ENCODE measurements at regions not wholly inside any gene's neighbourhood (a gene's known extent, or its start where the extent isn't known, plus 50 kb on each side); places are given as distances from the start of the nearest gene placed in this dataset.

GRCh38 chr22:48135592-48135991 lies 1373.1 kb downstream of the TBC1D22A start:
- H3K79me2 ChIP-seq (ENCODE audit: control insufficient read depth, insufficient read depth, low read length) = no peaks in the 10 kb centered on the region
- no peak overlapping the region for H3K4me3 Mint-ChIP-seq
- H3K27me3 Mint-ChIP-seq = peaks cover 7% of the 10 kb centered on the region
- intact Hi-C loops (cut with micrococcal nuclease) = no loop called here
- CTCF ChIA-PET = no interaction called here
- H3K4me2 ChIP-seq (replicated peaks; ENCODE audit: low read depth, low read length, poor library complexity, severe bottlenecking) = no peak overlapping the region
- peaks cover 0 to 9% (median 0%) of the 10 kb centered on the region in 3 donors for H3K9me3 ChIP-seq (ENCODE audit: control extremely low read depth in 1 of 3, control insufficient read depth in 2 of 3, insufficient read depth in 1 of 3, low read length in 2 of 3)
- TF ChIP-seq EZH2 (IDR thresholded peaks at IDR 0.05; ENCODE audit: borderline replicate concordance, insufficient read depth, low read depth, low read length, poor library complexity, severe bottlenecking) (no peak), CTCF (IDR thresholded peaks at IDR 0.05) (no peak)
- H3K9me3 Mint-ChIP-seq (ENCODE audit: insufficient read depth) = no peaks in the 10 kb centered on the region
- WGBS (ENCODE audit: insufficient coverage) = 95% methylated on average over 2 of the region's 8 CpGs
- no peaks in the 10 kb centered on the region for H4K20me1 ChIP-seq (ENCODE audit: control insufficient read depth, insufficient read depth, low read length, poor library complexity, severe bottlenecking)
- no peaks in the 10 kb centered on the region for H3K27me3 ChIP-seq (replicated peaks in 1 of 4; ENCODE audit: control extremely low read depth in 1 of 4, control insufficient read depth in 3 of 4, insufficient read depth in 4 of 4, low read length in 3 of 4)
- H3K36me3 ChIP-seq (replicated peaks in 1 of 2; ENCODE audit: control extremely low read depth in 1 of 2, control insufficient read depth in 1 of 2, extremely low read depth in 1 of 2, insufficient read depth in 2 of 2, low read length in 1 of 2) = no peaks in the 10 kb centered on the region
- no peak for ATAC-seq (ENCODE audit: low read depth)
- no peak overlapping the region for H3K27ac ChIP-seq (ENCODE audit: low read length in 2 of 2)
- H3K4me3 ChIP-seq (ENCODE audit: control extremely low read depth in 1 of 5, extremely low read depth in 1 of 5, insufficient read depth in 1 of 5, low read depth in 2 of 5, low read length in 4 of 5) = no peak overlapping the region
- H3K4me1 ChIP-seq (ENCODE audit: control insufficient read depth in 2 of 2, insufficient read depth in 2 of 2, low read length in 2 of 2) = peaks cover 7 to 10% of the 10 kb centered on the region in 2 donors
- no peak overlapping the region for H3K9ac ChIP-seq (ENCODE audit: low read length)
- H2AFZ ChIP-seq (ENCODE audit: insufficient read depth, low read depth, low read length, poor library complexity, severe bottlenecking) = no peak overlapping the region
- DNase-seq = no peak
- H3K27ac Mint-ChIP-seq = no peak overlapping the region
- POLR2A ChIA-PET = no interaction called here
- H3K4me1 Mint-ChIP-seq = peaks cover 13% of the 10 kb centered on the region

GRCh38 chr22:48125416-48125815 lies 1363.0 kb downstream of the TBC1D22A start:
- H3K36me3 ChIP-seq (replicated peaks in 1 of 2; ENCODE audit: control extremely low read depth in 1 of 2, control insufficient read depth in 1 of 2, extremely low read depth in 1 of 2, insufficient read depth in 2 of 2, low read length in 1 of 2) = no peaks in the 10 kb centered on the region
- intact Hi-C loops (cut with micrococcal nuclease) = no loop called here
- no peak overlapping the region for H3K4me3 ChIP-seq (ENCODE audit: control extremely low read depth in 1 of 5, extremely low read depth in 1 of 5, insufficient read depth in 1 of 5, low read depth in 2 of 5, low read length in 4 of 5)
- H3K4me3 Mint-ChIP-seq = no peak overlapping the region
- no peak overlapping the region for H3K27ac ChIP-seq (ENCODE audit: low read length in 2 of 2)
- no peaks in the 10 kb centered on the region for H3K79me2 ChIP-seq (ENCODE audit: control insufficient read depth, insufficient read depth, low read length)
- H4K20me1 ChIP-seq (ENCODE audit: control insufficient read depth, insufficient read depth, low read length, poor library complexity, severe bottlenecking) = no peaks in the 10 kb centered on the region
- H3K4me1 ChIP-seq (ENCODE audit: control insufficient read depth in 2 of 2, insufficient read depth in 2 of 2, low read length in 2 of 2) = peaks cover 0 to 4% of the 10 kb centered on the region in 2 donors
- no peak overlapping the region for H3K9ac ChIP-seq (ENCODE audit: low read length)
- H3K9me3 Mint-ChIP-seq (ENCODE audit: insufficient read depth) = peaks cover 4% of the 10 kb centered on the region
- no peaks in the 10 kb centered on the region for H3K27me3 ChIP-seq (replicated peaks in 1 of 4; ENCODE audit: control extremely low read depth in 1 of 4, control insufficient read depth in 3 of 4, insufficient read depth in 4 of 4, low read length in 3 of 4)
- H3K4me2 ChIP-seq (replicated peaks; ENCODE audit: low read depth, low read length, poor library complexity, severe bottlenecking) = no peak overlapping the region
- no peak overlapping the region for H3K27ac Mint-ChIP-seq
- H3K9me3 ChIP-seq (ENCODE audit: control extremely low read depth in 1 of 3, control insufficient read depth in 2 of 3, insufficient read depth in 1 of 3, low read length in 2 of 3) = peaks cover 0 to 12% (median 1%) of the 10 kb centered on the region in 3 donors
- peaks cover 6% of the 10 kb centered on the region for H3K4me1 Mint-ChIP-seq
- DNase-seq (no peak), ATAC-seq (ENCODE audit: low read depth) (no peak)
- no peak overlapping the region for H2AFZ ChIP-seq (ENCODE audit: insufficient read depth, low read depth, low read length, poor library complexity, severe bottlenecking)
- TF ChIP-seq EZH2 (IDR thresholded peaks at IDR 0.05; ENCODE audit: borderline replicate concordance, insufficient read depth, low read depth, low read length, poor library complexity, severe bottlenecking) (no peak), CTCF (IDR thresholded peaks at IDR 0.05) (no peak)
- H3K27me3 Mint-ChIP-seq = peaks cover 3% of the 10 kb centered on the region
- 90% methylated on average over 2 of the region's 3 CpGs for WGBS (ENCODE audit: insufficient coverage)
- CTCF ChIA-PET = no interaction called here
- POLR2A ChIA-PET = no interaction called here
